ENCODE measurements at regions not wholly inside any gene's neighbourhood (a gene's known extent, or its start where the extent isn't known, plus 50 kb on each side); places are given as distances from the start of the nearest gene placed in this dataset.
A peak's percentile ranks its signal among the peaks of the same experiment; 100 is the strongest.

DNA sequence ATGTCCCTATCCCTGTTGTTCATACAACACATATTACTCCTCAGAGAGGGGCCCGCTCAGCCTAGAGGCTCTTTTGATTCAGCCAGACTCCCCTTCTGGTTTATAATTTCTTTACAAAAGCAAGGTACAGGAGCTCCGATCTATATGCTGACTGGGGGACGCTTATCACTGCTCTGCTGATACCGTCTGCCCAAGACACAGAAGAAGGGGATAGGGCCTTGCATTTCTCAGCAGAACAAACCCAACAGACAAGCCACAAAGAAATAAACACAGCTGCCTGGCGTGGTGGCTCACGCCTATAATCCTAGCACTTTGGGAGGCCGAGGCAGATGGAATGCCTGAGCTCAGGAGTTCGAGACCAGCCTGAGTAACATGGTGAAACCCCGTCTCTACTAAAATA is 109.9 kb upstream of the AKIP1 start:
- Mint-ChIP-seq H3K4me3 (no peak overlapping the region), H3K4me1 (no peaks in the 10 kb centered on the region), H3K27ac (no peak overlapping the region), H3K9me3 (no peaks in the 10 kb centered on the region), H3K27me3 (no peaks in the 10 kb centered on the region), H3K36me3 (no peaks in the 10 kb centered on the region)
- no peak for DNase-seq

DNA sequence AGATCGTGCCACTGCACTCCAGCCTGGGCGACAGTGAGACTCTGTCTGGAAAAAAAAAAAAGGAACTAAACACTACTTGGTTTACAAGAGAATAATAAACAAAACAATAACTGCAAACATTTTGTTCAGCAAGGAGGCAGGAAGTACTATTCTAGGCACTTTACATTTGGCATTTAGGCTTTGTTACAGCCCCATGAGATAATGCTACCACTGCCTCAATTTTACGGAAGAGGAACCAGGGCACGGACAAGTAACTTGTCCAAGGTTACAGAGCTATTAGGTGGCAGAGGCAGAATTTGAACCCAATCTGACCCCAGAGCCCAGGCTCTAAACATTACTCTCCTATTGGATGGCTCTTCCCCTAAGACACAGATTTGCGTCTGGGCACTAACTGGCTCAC is 108.7 kb upstream of the AKIP1 start:
- no peaks in the 10 kb centered on the region for H3K27me3 Mint-ChIP-seq
- DNase-seq: no peak
- H3K4me1 Mint-ChIP-seq: no peaks in the 10 kb centered on the region
- H3K9me3 Mint-ChIP-seq: no peaks in the 10 kb centered on the region
- no peaks in the 10 kb centered on the region for H3K36me3 Mint-ChIP-seq
- no peak overlapping the region for H3K4me3 Mint-ChIP-seq
- H3K27ac Mint-ChIP-seq: no peak overlapping the region

DNA sequence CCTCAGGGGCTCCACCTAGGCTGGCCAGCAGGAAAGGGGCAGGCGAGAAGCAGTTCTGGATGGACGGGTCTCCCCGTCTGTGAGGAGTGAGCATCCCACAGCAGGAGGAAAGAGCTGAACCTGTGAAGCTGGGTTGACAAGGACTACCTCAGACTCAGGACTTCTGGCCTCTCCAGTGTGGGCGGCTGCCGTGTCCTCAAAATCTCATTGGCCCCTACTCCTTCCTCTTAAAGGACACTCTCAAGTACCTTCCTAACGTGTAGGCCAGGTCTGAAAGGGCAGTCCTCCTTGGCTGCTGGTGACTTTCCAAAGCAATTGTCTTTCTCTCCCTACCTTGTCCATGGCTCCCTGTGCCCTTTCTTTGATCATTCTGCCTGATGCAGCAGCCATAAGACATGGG is 107.0 kb upstream of the AKIP1 start:
- DNase-seq: no peak
- no peaks in the 10 kb centered on the region for H3K4me1 Mint-ChIP-seq
- H3K36me3 Mint-ChIP-seq: no peaks in the 10 kb centered on the region
- peaks cover 3% of the 10 kb centered on the region for H3K27me3 Mint-ChIP-seq
- H3K9me3 Mint-ChIP-seq: no peaks in the 10 kb centered on the region
- H3K4me3 Mint-ChIP-seq: no peak overlapping the region
- no peak overlapping the region for H3K27ac Mint-ChIP-seq

DNA sequence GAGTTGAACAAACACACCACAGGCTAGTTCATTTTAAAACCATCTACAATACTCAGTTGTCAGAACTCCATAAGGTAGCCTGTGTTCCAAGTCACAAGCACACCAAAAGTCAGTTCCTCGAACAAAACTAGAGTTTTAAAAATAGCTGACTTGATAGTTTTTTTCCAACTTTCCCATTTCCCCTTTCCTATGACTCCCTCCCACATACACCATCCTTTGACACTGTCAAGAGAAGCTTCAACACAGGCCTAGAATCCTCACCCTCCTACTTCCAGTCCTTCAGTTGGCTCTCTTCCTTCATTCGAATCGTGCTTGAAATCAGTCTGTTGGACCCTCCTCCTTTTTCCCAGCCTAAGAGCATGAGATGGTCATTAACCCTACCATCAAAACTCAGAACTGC is 105.7 kb upstream of the AKIP1 start:
- Mint-ChIP-seq H3K9me3 (no peaks in the 10 kb centered on the region), H3K4me1 (peaks cover 3% of the 10 kb centered on the region), H3K27me3 (peaks cover 17% of the 10 kb centered on the region), H3K4me3 (no peak overlapping the region), H3K36me3 (no peaks in the 10 kb centered on the region), H3K27ac (no peak overlapping the region)
- DNase-seq: no peak

DNA sequence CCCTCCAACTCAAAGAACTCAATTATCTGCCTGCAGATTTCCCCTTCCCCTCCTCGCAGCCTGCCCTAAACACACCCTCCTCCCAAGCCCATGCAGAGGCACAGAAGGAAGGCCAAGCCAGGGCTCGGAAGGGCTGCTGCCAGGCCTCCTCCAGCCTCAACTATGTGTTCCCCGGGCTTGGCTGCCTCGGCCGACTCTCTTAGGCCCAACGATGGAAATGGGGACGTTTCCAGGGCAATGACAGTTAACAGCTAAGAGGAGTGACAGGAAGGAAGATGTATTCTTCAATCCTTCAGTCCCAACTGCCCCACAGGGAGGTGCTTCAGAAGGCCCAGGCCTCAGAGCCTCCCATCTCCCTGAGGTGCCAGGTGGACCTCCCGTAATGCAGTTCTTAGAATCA is 104.0 kb upstream of the AKIP1 start:
- H3K9me3 Mint-ChIP-seq: no peaks in the 10 kb centered on the region
- no peak overlapping the region for H3K4me3 Mint-ChIP-seq
- no peaks in the 10 kb centered on the region for H3K36me3 Mint-ChIP-seq
- no peak overlapping the region for H3K27ac Mint-ChIP-seq
- peaks cover 29% of the 10 kb centered on the region for H3K27me3 Mint-ChIP-seq
- peaks cover 9% of the 10 kb centered on the region for H3K4me1 Mint-ChIP-seq
- no peak for DNase-seq

DNA sequence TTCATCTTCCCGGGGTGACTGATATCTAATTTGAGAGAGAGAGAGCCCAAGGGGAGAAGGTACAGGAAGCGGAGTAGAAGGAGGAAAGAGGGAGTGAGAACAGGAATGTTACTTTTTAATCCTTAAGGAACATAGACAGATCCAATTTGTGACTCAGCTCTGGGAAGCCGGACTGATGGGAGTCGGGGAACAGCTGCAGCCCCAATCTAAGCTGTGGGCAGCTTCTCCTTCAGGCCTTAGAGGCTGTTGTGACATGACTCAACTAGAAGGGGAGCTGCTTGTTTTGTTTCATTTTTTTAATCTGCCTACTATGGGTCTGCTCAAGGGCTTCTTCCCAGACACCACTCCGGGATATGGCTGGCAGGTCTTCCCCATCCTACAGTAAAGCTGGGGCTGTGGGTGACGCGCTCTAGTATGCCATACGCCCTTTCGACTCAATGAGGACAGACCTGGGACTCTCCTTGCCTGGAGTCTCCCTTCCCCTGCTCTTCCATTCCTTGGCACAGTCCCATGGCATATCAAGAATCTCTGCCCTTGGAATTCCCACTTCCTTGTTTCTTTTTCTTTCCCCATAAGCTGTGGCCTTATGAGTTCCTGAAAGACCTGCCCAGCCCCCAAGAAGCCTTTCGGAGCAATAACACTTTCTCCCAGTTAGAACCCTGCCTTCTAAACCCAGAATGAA is 103.3 kb upstream of the AKIP1 start:
- no peak for DNase-seq
- Mint-ChIP-seq H3K27ac (no peak overlapping the region), H3K4me3 (no peak overlapping the region), H3K27me3 (peaks cover 29% of the 10 kb centered on the region), H3K4me1 (peaks cover 9% of the 10 kb centered on the region), H3K9me3 (no peaks in the 10 kb centered on the region), H3K36me3 (no peaks in the 10 kb centered on the region)

DNA sequence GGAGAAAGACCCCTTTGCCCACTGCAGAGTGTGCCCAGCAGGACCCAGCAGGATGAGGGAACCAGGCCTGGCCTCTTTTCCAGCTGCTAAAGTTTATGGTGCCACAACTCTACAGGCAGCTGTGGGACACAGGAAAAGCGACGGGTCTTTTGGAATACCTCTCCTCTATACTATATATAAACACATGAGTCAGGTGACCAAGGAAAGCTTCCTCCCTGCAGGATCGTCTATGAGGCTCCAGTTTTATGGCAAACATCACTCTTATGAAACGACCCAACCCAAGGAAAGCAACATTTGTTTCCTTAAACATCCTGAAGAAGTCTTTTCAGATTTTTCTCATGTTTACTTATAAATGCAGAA is 102.8 kb upstream of the AKIP1 start:
- Mint-ChIP-seq H3K4me3 (no peak overlapping the region), H3K27me3 (peaks cover 29% of the 10 kb centered on the region), H3K36me3 (no peaks in the 10 kb centered on the region), H3K9me3 (no peaks in the 10 kb centered on the region), H3K27ac (no peak overlapping the region), H3K4me1 (peaks cover 9% of the 10 kb centered on the region)
- DNase-seq: no peak

DNA sequence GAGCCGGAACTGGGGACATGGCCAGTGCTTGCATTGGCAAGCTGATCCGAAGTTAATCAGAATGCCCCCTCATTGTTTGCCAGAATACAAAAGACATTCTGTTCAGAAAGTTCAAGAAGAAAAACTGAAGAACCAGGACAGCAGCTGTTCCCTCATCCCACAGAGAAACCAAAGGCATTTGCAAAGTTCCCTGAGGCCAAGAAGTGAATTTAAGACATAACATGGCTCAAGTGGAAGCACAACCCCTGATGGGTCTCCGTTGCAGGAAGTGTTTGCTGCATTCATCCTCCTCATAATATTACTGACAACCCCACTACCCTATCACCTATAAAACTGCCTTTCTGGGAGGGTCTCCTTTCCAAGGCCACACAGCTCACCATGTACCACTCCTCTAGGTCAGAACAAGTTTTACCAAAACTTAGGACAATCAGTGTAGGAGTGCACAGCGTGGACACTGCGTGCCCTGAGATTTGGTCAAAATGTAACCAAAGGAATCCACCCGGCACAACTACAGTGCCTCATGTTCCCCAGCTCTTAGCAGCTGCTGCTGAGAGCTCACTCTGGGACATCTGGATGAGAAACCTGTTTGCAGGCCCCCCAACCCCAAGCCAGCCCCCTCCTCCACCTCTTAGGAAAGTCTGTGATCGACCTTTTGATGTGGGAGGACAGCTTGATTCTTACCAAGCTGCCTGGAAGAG is 101.6 kb upstream of the AKIP1 start:
- Mint-ChIP-seq H3K4me1 (peaks cover 9% of the 10 kb centered on the region), H3K27ac (no peak overlapping the region), H3K27me3 (peaks cover 29% of the 10 kb centered on the region), H3K36me3 (no peaks in the 10 kb centered on the region), H3K4me3 (no peak overlapping the region), H3K9me3 (no peaks in the 10 kb centered on the region)
- no peak for DNase-seq

DNA sequence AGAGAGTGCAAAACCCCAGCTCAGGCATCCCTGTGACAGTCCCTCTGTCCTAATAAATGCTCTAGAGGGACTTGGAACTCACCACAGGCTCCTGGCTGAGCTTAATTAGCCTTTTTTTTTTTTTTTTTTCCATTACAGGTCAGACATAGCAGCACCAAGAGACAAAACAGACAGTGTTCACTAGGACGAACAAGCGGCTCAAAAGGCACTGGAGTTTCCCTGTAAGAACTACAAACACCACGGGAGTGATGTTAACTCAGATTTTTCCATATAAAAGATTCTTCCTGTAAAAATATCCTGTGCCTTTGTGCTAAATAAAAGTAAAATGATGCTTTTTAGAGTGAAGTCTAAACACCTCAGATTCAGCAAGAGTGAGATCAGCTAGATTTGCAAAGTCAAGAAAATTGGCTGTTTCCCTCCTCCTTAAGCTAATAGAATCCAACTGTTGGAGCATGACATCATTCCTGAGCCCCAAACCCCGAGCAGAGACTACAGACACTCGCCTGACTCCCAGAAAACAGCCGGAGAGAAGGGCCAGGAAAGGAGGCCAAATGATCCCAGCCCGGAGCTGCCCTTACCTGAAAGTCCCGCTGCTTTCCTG is 101.0 kb upstream of the AKIP1 start:
- Mint-ChIP-seq H3K36me3 (no peaks in the 10 kb centered on the region), H3K27me3 (peaks cover 29% of the 10 kb centered on the region), H3K4me1 (peaks cover 9% of the 10 kb centered on the region), H3K4me3 (peak overlapping the region; percentile 56), H3K9me3 (no peaks in the 10 kb centered on the region), H3K27ac (no peak overlapping the region)
- no peak for DNase-seq

DNA sequence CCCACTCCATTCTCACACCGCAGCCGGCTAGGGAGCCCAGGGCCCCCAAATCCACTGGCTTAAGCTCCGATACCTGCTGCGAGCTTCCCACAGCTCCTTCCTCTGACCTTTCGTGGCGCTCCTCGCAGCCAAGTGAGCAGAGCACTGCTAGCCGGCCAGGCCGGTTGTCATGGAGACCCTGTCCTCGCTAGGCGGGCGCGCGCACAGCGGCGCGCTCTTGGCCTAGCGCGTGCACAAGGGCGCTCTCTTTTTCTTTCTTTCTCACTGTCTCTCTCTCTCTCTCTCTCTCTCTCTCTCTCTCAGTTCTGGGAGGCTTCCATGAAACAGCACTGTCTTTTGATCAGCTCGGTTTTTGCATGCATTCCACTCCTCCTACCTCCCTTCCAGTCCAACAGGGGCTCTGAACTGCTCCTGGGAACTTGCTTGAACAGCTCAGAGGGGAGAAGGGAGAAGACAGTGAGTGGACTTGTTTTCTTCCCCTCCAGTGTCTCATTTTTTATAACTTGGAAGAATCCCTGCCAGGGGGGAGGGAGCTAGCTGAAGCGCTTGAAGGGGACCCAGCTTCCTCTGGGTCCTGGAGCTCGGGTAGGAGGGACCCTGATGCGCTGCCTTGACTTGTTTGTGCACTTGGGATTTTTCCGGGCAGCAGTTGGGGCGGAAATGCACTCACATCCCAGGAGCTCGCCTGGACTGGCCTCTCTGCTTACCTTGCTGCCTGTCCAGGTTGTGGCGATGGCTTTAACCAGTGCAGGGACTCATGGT is 100.3 kb upstream of the AKIP1 start:
- Mint-ChIP-seq H3K36me3 (no peaks in the 10 kb centered on the region), H3K4me3 (peak overlapping the region; percentile 56), H3K9me3 (no peaks in the 10 kb centered on the region)

DNA sequence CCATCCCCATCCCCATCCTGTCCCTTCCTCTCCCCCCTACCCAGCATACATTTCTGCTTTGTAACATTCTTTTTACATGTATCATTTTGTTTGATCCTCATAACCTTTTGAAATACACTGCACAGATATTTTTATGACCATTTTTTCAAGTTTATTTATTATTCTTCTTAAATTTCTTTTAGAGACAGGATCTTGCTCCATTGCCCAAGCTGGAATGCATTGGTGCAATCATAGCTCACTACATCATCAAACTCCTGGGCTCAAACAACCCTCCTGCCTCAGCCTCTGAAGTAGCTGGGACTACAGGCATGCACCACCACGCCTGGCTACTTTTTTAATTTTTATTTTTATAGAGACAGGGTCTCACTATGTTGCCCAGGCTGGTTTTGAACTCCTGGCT is 99.4 kb upstream of the AKIP1 start:
- Mint-ChIP-seq H3K27me3 (peaks cover 29% of the 10 kb centered on the region), H3K4me3 (no peak overlapping the region), H3K9me3 (no peaks in the 10 kb centered on the region), H3K4me1 (peaks cover 9% of the 10 kb centered on the region), H3K27ac (no peak overlapping the region), H3K36me3 (no peaks in the 10 kb centered on the region)
- DNase-seq: no peak

More for the DNA sequence above, 100.3 kb upstream of the AKIP1 start:
- peaks cover 29% of the 10 kb centered on the region for H3K27me3 Mint-ChIP-seq
- peaks cover 9% of the 10 kb centered on the region for H3K4me1 Mint-ChIP-seq
- peak; percentile 22 for DNase-seq
- H3K27ac Mint-ChIP-seq: no peak overlapping the region

DNA sequence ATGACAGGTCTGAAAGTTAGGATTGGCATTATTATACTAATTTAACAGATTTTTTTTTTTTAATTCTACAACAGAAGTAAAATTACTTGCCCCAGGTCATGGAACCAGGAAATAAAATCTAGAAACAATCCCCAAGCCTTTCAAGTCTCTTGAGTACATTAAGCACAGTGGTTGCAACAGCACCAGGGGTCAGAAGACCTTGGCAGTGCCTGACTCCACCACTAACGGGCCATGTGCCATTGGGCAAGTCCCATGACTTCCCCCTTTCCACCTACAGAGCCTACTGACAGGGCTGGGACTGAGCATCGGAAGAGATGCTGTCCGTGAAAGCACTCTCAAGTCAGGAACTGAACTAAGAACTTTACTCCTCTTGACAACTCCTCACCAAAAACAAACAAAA is 98.6 kb upstream of the AKIP1 start:
- Mint-ChIP-seq H3K9me3 (no peaks in the 10 kb centered on the region), H3K36me3 (no peaks in the 10 kb centered on the region), H3K4me3 (no peak overlapping the region), H3K27me3 (peaks cover 29% of the 10 kb centered on the region), H3K27ac (no peak overlapping the region), H3K4me1 (peaks cover 9% of the 10 kb centered on the region)
- no peak for DNase-seq

DNA sequence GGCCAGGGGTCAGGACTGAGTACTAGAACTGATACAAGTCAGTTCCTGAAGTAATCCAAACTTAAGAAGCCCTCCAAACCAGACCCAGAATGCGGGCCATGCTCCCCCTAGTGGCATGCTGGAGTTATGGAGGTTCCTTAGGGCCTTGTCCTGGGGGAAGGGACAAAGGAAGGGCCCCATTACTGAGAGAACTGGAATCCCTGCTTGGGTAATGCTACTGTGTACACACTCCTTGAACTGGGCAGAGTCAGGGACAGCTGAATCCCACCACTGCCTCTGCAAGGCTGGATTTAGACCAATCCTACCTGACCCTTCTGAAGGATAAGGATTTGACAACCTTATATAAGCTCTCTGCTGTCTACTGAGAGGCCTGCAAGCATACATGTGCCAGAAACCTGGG is 97.3 kb upstream of the AKIP1 start:
- Mint-ChIP-seq H3K9me3 (no peaks in the 10 kb centered on the region), H3K27me3 (peaks cover 28% of the 10 kb centered on the region), H3K4me1 (peaks cover 9% of the 10 kb centered on the region), H3K36me3 (no peaks in the 10 kb centered on the region), H3K4me3 (no peak overlapping the region), H3K27ac (no peak overlapping the region)
- peak; percentile 66 for DNase-seq

DNA sequence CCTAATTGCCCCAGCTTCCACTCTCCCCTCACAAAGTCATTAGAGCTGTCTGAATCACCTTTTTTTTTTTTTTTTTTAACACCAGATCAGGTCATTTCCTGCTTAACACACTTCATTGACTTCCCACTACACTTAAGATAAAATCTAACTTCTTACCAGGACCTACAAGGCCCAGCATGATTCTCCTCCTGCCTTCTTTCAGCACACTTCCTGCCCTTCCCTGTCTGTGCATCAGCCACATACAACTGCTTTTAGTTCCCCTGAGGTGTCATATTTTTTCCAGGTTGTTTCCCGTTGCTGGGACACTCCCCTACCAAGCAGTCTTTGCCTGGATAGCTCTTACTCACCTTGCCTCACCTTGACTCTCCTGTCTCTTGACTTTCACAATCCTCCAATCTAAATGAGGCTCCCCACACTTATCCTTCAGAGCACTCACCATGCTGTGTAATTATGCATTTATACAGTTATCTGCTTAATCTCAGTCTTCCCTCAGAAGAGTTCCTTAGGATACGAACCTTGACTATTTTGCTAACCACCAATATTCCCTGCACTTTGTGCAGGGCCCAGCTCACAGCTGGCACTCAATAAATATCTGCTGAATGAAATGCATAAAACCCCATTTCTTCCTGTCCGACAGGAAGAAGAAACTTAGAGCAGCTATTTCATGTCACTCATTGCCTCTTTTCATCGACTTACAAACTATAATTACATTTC is 96.6 kb upstream of the AKIP1 start:
- no peak for DNase-seq
- Mint-ChIP-seq H3K9me3 (no peaks in the 10 kb centered on the region), H3K27me3 (peaks cover 21% of the 10 kb centered on the region), H3K27ac (no peak overlapping the region), H3K4me3 (no peak overlapping the region), H3K36me3 (no peaks in the 10 kb centered on the region), H3K4me1 (peaks cover 9% of the 10 kb centered on the region)

DNA sequence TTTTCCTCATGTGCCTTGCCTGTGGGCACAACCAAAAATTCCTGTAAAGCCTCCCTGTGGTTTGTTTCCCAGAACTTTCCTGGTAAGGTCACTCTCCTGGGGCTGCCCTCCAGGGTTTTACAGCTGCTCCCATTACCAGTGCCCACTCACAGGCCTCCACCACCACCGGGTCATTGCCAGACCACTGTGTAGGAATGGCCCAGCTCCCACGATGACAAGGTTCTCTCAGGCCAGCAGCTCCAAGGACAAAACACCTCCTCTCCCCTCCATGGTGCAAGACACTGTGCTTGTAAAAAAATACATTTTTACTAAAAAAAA is 96.1 kb upstream of the AKIP1 start:
- Mint-ChIP-seq H3K27ac (no peak overlapping the region), H3K4me3 (no peak overlapping the region), H3K27me3 (peaks cover 16% of the 10 kb centered on the region), H3K9me3 (no peaks in the 10 kb centered on the region), H3K4me1 (peaks cover 9% of the 10 kb centered on the region), H3K36me3 (no peaks in the 10 kb centered on the region)
- DNase-seq: no peak

Measured in activated naive CD8-positive, alpha-beta T cell treated with anti-CD3 and anti-CD28 coated beads for 36 hours (primary cell).